Superior temporal gyrus (tissue), 1 donor: ENCODE measurements at regions not wholly inside any gene's neighbourhood (a gene's known extent, or its start where the extent isn't known, plus 50 kb on each side); places are given as distances from the start of the nearest gene placed in this dataset.

Experiments used
- DNase-seq: peaks from one replicate; pipeline ENCODE4 v3.0.0-alpha.2; 2016; ENCODE audit errors: extremely low spot score

GRCh38 chr4:138964716-138965426, 50.7 kb upstream of the NOCT start:
- no peak for DNase-seq

GRCh38 chr4:138963412-138963811, 52.2 kb upstream of the NOCT start:
- DNase-seq = no peak

- DNase-seq = no peak
These were observed 53.9 kb upstream of the NOCT start for GRCh38 chr4:138961664-138962063.

- DNase-seq = no peak
These were observed 54.5 kb upstream of the NOCT start for GRCh38 chr4:138961129-138961528.

- no peak for DNase-seq
These were observed 55.3 kb upstream of the NOCT start for GRCh38 chr4:138960175-138960710.

- DNase-seq = peak; percentile 59
These were observed 56.3 kb upstream of the NOCT start for GRCh38 chr4:138959097-138959815.

- DNase-seq = no peak
These were observed 57.1 kb upstream of the NOCT start for GRCh38 chr4:138958519-138958918.

- DNase-seq = no peak
These were observed 58.3 kb upstream of the NOCT start for GRCh38 chr4:138957302-138957701.

GRCh38 chr4:138954428-138954827, 61.2 kb upstream of the NOCT start:
- no peak for DNase-seq

- DNase-seq = no peak
These were observed 61.6 kb upstream of the NOCT start for GRCh38 chr4:138953961-138954371.

- no peak for DNase-seq
These were observed 63.2 kb upstream of the NOCT start for GRCh38 chr4:138952411-138952810.

- no peak for DNase-seq
These were observed 63.8 kb upstream of the NOCT start for GRCh38 chr4:138951764-138952163.

GRCh38 chr4:138949866-138950265, 65.7 kb upstream of the NOCT start:
- DNase-seq = no peak

- no peak for DNase-seq
These were observed 66.7 kb upstream of the NOCT start for GRCh38 chr4:138948918-138949317.

- no peak for DNase-seq
These were observed 69.3 kb upstream of the NOCT start for GRCh38 chr4:138946306-138946705.

- DNase-seq = no peak
These were observed 69.7 kb upstream of the NOCT start for GRCh38 chr4:138945840-138946239.

- DNase-seq = no peak
These were observed 70.2 kb upstream of the NOCT start for GRCh38 chr4:138945401-138945800.

GRCh38 chr4:138943893-138944292, 71.7 kb upstream of the NOCT start:
- no peak for DNase-seq

- DNase-seq = no peak
These were observed 74.5 kb upstream of the NOCT start for GRCh38 chr4:138941037-138941436.

- no peak for DNase-seq
These were observed 75.6 kb upstream of the NOCT start for GRCh38 chr4:138939960-138940359.

GRCh38 chr4:138938366-138938690, 77.3 kb upstream of the NOCT start:
- peak; percentile 83 for DNase-seq

- DNase-seq = no peak
These were observed 80.3 kb upstream of the NOCT start for GRCh38 chr4:138935135-138935807.

GRCh38 chr4:138927072-138927471, 88.5 kb upstream of the NOCT start:
- DNase-seq = no peak
